ENCODE measurements at regions not wholly inside any gene's neighbourhood (a gene's known extent, or its start where the extent isn't known, plus 50 kb on each side); places are given as distances from the start of the nearest gene placed in this dataset.

DNA sequence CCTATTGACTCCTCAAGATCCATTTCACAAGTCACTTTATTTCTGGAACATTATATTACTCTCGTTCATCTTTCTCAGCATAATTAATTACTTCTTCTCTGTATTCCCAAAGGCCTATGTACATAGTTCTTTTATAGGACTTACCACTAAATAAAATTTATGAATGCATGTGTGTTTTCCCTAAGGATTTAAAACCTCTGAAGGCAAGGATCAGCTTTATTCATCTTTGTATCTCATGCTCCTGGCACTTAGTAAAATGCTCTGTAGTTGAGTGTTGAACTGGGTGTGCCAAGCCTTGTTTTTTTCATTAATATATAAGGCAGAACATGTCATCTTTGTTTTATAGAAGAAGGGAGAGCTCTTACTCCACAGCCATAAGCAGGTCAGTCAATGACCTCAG is 194.1 kb upstream of the ZPLD1 start (continued):
- TF ChIP-seq, protein P1, sequence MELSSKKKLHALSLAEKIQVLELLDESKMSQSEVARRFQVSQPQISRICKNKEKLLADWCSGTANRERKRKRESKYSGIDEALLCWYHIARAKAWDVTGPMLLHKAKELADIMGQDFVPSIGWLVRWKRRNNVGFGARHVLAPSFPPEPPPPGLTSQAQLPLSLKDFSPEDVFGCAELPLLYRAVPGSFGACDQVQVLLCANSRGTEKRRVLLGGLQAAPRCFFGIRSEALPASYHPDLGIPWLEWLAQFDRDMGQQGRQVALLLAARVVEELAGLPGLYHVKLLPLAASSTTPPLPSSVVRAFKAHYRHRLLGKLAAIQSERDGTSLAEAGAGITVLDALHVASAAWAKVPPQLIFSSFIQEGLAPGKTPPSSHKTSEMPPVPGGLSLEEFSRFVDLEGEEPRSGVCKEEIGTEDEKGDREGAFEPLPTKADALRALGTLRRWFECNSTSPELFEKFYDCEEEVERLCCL (CRISPR knock-in tag; IDR thresholded peaks at IDR 0.05; ENCODE audit: borderline replicate concordance), result no peak
- TF ChIP-seq NAIF1 (CRISPR knock-in tag; IDR thresholded peaks at IDR 0.05; ENCODE audit: borderline replicate concordance), result no peak
- no peak for TF ChIP-seq NFKB2 (CRISPR knock-in tag; IDR thresholded peaks at IDR 0.05; ENCODE audit: borderline replicate concordance)
- TF ChIP-seq, protein P2, sequence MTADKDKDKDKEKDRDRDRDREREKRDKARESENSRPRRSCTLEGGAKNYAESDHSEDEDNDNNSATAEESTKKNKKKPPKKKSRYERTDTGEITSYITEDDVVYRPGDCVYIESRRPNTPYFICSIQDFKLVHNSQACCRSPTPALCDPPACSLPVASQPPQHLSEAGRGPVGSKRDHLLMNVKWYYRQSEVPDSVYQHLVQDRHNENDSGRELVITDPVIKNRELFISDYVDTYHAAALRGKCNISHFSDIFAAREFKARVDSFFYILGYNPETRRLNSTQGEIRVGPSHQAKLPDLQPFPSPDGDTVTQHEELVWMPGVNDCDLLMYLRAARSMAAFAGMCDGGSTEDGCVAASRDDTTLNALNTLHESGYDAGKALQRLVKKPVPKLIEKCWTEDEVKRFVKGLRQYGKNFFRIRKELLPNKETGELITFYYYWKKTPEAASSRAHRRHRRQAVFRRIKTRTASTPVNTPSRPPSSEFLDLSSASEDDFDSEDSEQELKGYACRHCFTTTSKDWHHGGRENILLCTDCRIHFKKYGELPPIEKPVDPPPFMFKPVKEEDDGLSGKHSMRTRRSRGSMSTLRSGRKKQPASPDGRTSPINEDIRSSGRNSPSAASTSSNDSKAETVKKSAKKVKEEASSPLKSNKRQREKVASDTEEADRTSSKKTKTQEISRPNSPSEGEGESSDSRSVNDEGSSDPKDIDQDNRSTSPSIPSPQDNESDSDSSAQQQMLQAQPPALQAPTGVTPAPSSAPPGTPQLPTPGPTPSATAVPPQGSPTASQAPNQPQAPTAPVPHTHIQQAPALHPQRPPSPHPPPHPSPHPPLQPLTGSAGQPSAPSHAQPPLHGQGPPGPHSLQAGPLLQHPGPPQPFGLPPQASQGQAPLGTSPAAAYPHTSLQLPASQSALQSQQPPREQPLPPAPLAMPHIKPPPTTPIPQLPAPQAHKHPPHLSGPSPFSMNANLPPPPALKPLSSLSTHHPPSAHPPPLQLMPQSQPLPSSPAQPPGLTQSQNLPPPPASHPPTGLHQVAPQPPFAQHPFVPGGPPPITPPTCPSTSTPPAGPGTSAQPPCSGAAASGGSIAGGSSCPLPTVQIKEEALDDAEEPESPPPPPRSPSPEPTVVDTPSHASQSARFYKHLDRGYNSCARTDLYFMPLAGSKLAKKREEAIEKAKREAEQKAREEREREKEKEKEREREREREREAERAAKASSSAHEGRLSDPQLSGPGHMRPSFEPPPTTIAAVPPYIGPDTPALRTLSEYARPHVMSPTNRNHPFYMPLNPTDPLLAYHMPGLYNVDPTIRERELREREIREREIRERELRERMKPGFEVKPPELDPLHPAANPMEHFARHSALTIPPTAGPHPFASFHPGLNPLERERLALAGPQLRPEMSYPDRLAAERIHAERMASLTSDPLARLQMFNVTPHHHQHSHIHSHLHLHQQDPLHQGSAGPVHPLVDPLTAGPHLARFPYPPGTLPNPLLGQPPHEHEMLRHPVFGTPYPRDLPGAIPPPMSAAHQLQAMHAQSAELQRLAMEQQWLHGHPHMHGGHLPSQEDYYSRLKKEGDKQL (CRISPR knock-in tag; IDR thresholded peaks at IDR 0.05; ENCODE audit: low read depth), result no peak
- no peak for TF ChIP-seq JARID2 (CRISPR knock-in tag; IDR thresholded peaks at IDR 0.05; ENCODE audit: insufficient replicate concordance)
- TF ChIP-seq MAFG (CRISPR knock-in tag; IDR thresholded peaks at IDR 0.05), result no peak
- no peak for TF ChIP-seq ZNF333 (CRISPR knock-in tag; IDR thresholded peaks at IDR 0.05; ENCODE audit: borderline replicate concordance)
- no peak for TF ChIP-seq SKI (IDR thresholded peaks at IDR 0.05; ENCODE audit: partially characterized antibody)
- TF ChIP-seq GTF2F1 (IDR thresholded peaks at IDR 0.05; ENCODE audit: low read length), result no peak
- TF ChIP-seq PAF1 (CRISPR knock-in tag; IDR thresholded peaks at IDR 0.05), result no peak
